Kidney epithelial cell (primary cell): ENCODE measurements at regions not wholly inside any gene's neighbourhood (a gene's known extent, or its start where the extent isn't known, plus 50 kb on each side); places are given as distances from the start of the nearest gene placed in this dataset.

Experiments
- DNase-seq: peaks from one replicate; pipeline ENCODE4 v3.0.0-alpha.2; 2010; ENCODE audit warnings: low read depth
- H3K27me3 ChIP-seq: 2 replicates; pipeline ENCODE4 v1.6.0; 2011; ENCODE audit warnings: low read length; ENCODE audit not compliant: control insufficient read depth, insufficient read depth
- H3K36me3 ChIP-seq: 2 replicates; pipeline ENCODE4 v1.5.1; 2011; ENCODE audit warnings: low read length; ENCODE audit not compliant: control insufficient read depth, insufficient read depth
- H3K4me3 ChIP-seq: 2 replicates; pipeline ENCODE4 v1.5.1; 2011; ENCODE audit warnings: low read depth, mild to moderate bottlenecking, control low read depth, low read length
- CTCF ChIP-seq: IDR thresholded peaks from 2 replicates; pipeline ENCODE4 v1.5.1; 2011; ENCODE audit warnings: mild to moderate bottlenecking, moderate library complexity, low read length, control low read depth, inconsistent platforms; ENCODE audit not compliant: insufficient read depth, poor library complexity, severe bottlenecking

GRCh38 chr4:156146571-156146970 lies 192.9 kb upstream of the CTSO start:
- no peaks in the 10 kb centered on the region for H3K27me3 ChIP-seq
- no peak overlapping the region for H3K4me3 ChIP-seq
- H3K36me3 ChIP-seq = no peaks in the 10 kb centered on the region
- no peak for TF ChIP-seq CTCF
- DNase-seq = no peak

- Histone ChIP-seq H3K36me3 (no peaks in the 10 kb centered on the region), H3K27me3 (no peaks in the 10 kb centered on the region), H3K4me3 (no peak overlapping the region)
- no peak for DNase-seq
- TF ChIP-seq CTCF = no peak
Measured at GRCh38 chr4:156144961-156145360, 191.3 kb upstream of the CTSO start.

GRCh38 chr4:156138781-156139280 lies 185.2 kb upstream of the CTSO start:
- no peak for TF ChIP-seq CTCF
- H3K36me3 ChIP-seq = no peaks in the 10 kb centered on the region
- no peak for DNase-seq
- no peak overlapping the region for H3K4me3 ChIP-seq
- no peaks in the 10 kb centered on the region for H3K27me3 ChIP-seq

GRCh38 chr4:156137679-156138473 lies 184.2 kb upstream of the CTSO start:
- no peak overlapping the region for H3K4me3 ChIP-seq
- H3K27me3 ChIP-seq = no peaks in the 10 kb centered on the region
- no peak for DNase-seq
- no peaks in the 10 kb centered on the region for H3K36me3 ChIP-seq
- no peak for TF ChIP-seq CTCF

- H3K4me3 ChIP-seq = no peak overlapping the region
- no peak for DNase-seq
- H3K27me3 ChIP-seq = no peaks in the 10 kb centered on the region
- no peaks in the 10 kb centered on the region for H3K36me3 ChIP-seq
- no peak for TF ChIP-seq CTCF
Measured at GRCh38 chr4:156132196-156132595, 178.5 kb upstream of the CTSO start.

- TF ChIP-seq CTCF = no peak
- no peak for DNase-seq
- H3K36me3 ChIP-seq = no peaks in the 10 kb centered on the region
Measured at GRCh38 chr4:156128616-156129015, 174.9 kb upstream of the CTSO start.

More at GRCh38 chr4:156128616-156129015, 174.9 kb upstream of the CTSO start:
- no peak overlapping the region for H3K4me3 ChIP-seq
- no peaks in the 10 kb centered on the region for H3K27me3 ChIP-seq
